ENCODE measurements at regions not wholly inside any gene's neighbourhood (a gene's known extent, or its start where the extent isn't known, plus 50 kb on each side); places are given as distances from the start of the nearest gene placed in this dataset.

DNA sequence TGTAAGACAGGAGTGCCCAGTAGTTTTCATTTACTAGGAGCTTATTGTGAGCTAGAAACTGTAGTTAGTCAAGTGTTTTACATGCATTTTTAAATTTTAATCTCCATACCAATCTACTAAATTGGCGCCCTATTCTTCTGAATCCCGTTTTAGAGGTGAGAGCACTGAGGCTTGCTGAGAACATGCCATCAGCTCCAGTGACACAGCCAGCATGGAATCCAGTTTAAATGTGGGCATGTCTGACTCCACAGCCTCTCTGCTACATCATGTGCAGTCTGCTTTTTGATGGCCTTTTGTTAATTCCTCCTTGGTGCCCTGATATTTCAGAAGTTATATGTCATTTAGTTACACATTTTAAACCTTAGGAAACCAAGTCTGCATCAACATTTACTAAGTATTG, 325.4 kb downstream of the DLEU7 start:
- Histone ChIP-seq H3K9ac (ENCODE audit: insufficient read depth in 1 of 2, low read length in 2 of 2) (no peak overlapping the region), H3K4me1 (ENCODE audit: control insufficient read depth in 5 of 5, insufficient read depth in 5 of 5, low read length in 5 of 5) (peaks cover 7 to 63% (median 32%) of the 10 kb centered on the region in 5 donors), H3K4me3 (no peak overlapping the region), H3K27ac (ENCODE audit: low read depth in 1 of 2, low read length in 1 of 2) (no peak overlapping the region), H3K9me3 (ENCODE audit: control insufficient read depth in 4 of 4, insufficient read depth in 3 of 4, low read length in 3 of 4) (no peaks in the 10 kb centered on the region), H3K27me3 (ENCODE audit: control insufficient read depth in 3 of 3, insufficient read depth in 3 of 3, low read length in 2 of 3) (no peaks in the 10 kb centered on the region), H3K36me3 (ENCODE audit: control insufficient read depth in 4 of 4, insufficient read depth in 4 of 4, low read length in 4 of 4) (no peaks in the 10 kb centered on the region)
- DNase-seq (no peak), ATAC-seq (ENCODE audit: insufficient read depth, low FRiP score) (no peak)
- TF ChIP-seq CTCF (IDR thresholded peaks at IDR 0.05; ENCODE audit: control extremely low read depth, extremely low read depth) = no peak
- 87 to 92% methylated on average over 2 of the region's 2 CpGs for WGBS, 2 donors

DNA sequence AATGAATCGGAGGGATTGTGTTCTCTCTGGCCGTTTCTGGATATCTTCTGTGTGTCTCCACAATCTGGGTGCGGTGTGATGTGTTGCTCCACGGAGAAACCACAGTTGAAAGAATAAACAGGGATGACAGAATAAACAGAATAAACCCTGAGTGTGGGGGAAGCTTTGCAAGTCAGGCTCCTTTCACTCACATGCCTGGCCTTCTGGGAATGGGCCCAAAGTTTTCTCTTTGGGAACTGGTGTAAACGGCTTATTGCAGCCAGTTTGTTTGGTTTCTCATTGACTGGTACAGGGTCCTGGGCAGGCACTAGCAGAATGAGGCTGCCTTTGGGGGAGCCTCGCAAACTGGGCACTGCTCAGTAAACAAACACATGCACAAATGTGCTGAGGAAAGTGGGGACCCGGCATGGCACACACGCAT, 324.7 kb downstream of the DLEU7 start:
- Histone ChIP-seq H3K36me3 (ENCODE audit: control insufficient read depth in 4 of 4, insufficient read depth in 4 of 4, low read length in 4 of 4) (no peaks in the 10 kb centered on the region), H3K4me1 (ENCODE audit: control insufficient read depth in 5 of 5, insufficient read depth in 5 of 5, low read length in 5 of 5) (peaks cover 7 to 63% (median 29%) of the 10 kb centered on the region in 5 donors), H3K27me3 (ENCODE audit: control insufficient read depth in 3 of 3, insufficient read depth in 3 of 3, low read length in 2 of 3) (no peaks in the 10 kb centered on the region), H3K9me3 (ENCODE audit: control insufficient read depth in 4 of 4, insufficient read depth in 3 of 4, low read length in 3 of 4) (no peaks in the 10 kb centered on the region), H3K9ac (ENCODE audit: insufficient read depth in 1 of 2, low read length in 2 of 2) (peak overlapping the region in 1 of 2 donors; percentile 48), H3K27ac (ENCODE audit: low read depth in 1 of 2, low read length in 1 of 2) (peak overlapping the region in 1 of 2 donors; percentile 83), H3K4me3 (no peak overlapping the region)
- peak; percentile 61 to 87 (median 82) for DNase-seq
- WGBS, 2 donors = 60 to 72% methylated on average over 8 of the region's 8 CpGs
- no peak for ATAC-seq (ENCODE audit: insufficient read depth, low FRiP score)
- TF ChIP-seq CTCF (IDR thresholded peaks at IDR 0.05; ENCODE audit: control extremely low read depth, extremely low read depth) = no peak

DNA sequence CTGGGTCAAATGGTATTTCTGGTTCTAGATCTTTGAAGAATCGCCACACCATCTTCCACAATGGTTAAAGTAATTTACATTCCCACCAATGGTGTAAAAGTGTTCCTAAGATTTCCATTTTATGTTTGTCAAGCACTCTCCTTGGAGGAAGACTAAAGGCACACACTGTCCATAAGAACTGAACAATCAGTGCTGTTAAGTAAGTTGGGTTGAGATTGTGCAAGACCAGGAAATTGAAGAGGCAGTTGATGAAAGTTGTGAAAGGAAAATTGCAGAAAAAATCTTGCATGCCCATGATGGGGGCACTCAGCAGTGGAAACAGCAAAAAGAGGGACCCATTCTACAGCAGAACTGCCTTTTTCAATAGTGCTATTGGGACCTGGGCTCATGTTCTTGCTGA, 323.6 kb downstream of the DLEU7 start:
- Histone ChIP-seq H3K4me3 (no peak overlapping the region), H3K27me3 (ENCODE audit: control insufficient read depth in 3 of 3, insufficient read depth in 3 of 3, low read length in 2 of 3) (no peaks in the 10 kb centered on the region), H3K36me3 (ENCODE audit: control insufficient read depth in 4 of 4, insufficient read depth in 4 of 4, low read length in 4 of 4) (no peaks in the 10 kb centered on the region), H3K9ac (ENCODE audit: insufficient read depth in 1 of 2, low read length in 2 of 2) (no peak overlapping the region), H3K27ac (ENCODE audit: low read depth in 1 of 2, low read length in 1 of 2) (no peak overlapping the region), H3K4me1 (ENCODE audit: control insufficient read depth in 5 of 5, insufficient read depth in 5 of 5, low read length in 5 of 5) (peaks cover 7 to 57% (median 27%) of the 10 kb centered on the region in 5 donors), H3K9me3 (ENCODE audit: control insufficient read depth in 4 of 4, insufficient read depth in 3 of 4, low read length in 3 of 4) (no peaks in the 10 kb centered on the region)
- no peak for DNase-seq
- 75 to 88% methylated on average over 1 of the region's 1 CpG for WGBS, 2 donors
- no peak for ATAC-seq (ENCODE audit: insufficient read depth, low FRiP score)
- TF ChIP-seq CTCF (IDR thresholded peaks at IDR 0.05; ENCODE audit: control extremely low read depth, extremely low read depth) = no peak

All from lung (tissue), 11 donors.